OCI-LY1 (cell line): ENCODE measurements at regions not wholly inside any gene's neighbourhood (a gene's known extent, or its start where the extent isn't known, plus 50 kb on each side); places are given as distances from the start of the nearest gene placed in this dataset.

Experiments
- H2AFZ ChIP-seq: fragments of 200-600 bp; sonication (generic), shearing (Covaris generic); 2 replicates; pipeline ENCODE4 v1.6.0; 2014; ENCODE audit warnings: antibody characterized with exemption, mild to moderate bottlenecking, low read length
- H3F3A ChIP-seq: fragments of 200-600 bp; sonication (generic), shearing (Covaris generic); 2 replicates; pipeline ENCODE4 v1.6.0; 2014; ENCODE audit warnings: mild to moderate bottlenecking, antibody characterized with exemption, low read length, moderate library complexity; ENCODE audit not compliant: insufficient read depth
- H3K27ac ChIP-seq: fragments of 200-600 bp; sonication (generic); 2 replicates; pipeline ENCODE4 v1.5.1; 2014; ENCODE audit warnings: low read length, mixed run types, mild to moderate bottlenecking, low read depth; ENCODE audit not compliant: poor library complexity, severe bottlenecking
- H3K27me3 ChIP-seq: fragments of 200-600 bp; sonication (generic); 2 replicates; pipeline ENCODE4 v1.6.0; 2014; ENCODE audit warnings: antibody characterized with exemption, mild to moderate bottlenecking, low read length, moderate library complexity; ENCODE audit not compliant: insufficient read depth
- H3K36me3 ChIP-seq: fragments of 200-600 bp; sonication (generic); 2 replicates; pipeline ENCODE4 v1.6.1; 2014; ENCODE audit warnings: mild to moderate bottlenecking, antibody characterized with exemption, low read length, moderate library complexity, mixed read lengths; ENCODE audit not compliant: insufficient read depth
- H3K4me1 ChIP-seq: fragments of 200-600 bp; sonication (generic); 2 replicates; pipeline ENCODE4 v1.5.1; 2014; ENCODE audit warnings: mild to moderate bottlenecking, low read length, moderate library complexity; ENCODE audit not compliant: insufficient read depth, severe bottlenecking
- H3K4me2 ChIP-seq: fragments of 200-600 bp; sonication (generic), shearing (Covaris generic); 2 replicates; pipeline ENCODE4 v1.6.1; 2014; ENCODE audit warnings: low read length
- H3K4me3 ChIP-seq: fragments of 200-600 bp; sonication (generic); 2 replicates; pipeline ENCODE4 v1.5.1; 2014; ENCODE audit warnings: low read length, low read depth, mild to moderate bottlenecking, mixed read lengths; ENCODE audit not compliant: poor library complexity, severe bottlenecking
- H3K79me2 ChIP-seq: fragments of 200-600 bp; shearing (Covaris generic); 2 replicates; pipeline ENCODE4 v1.6.1; 2016; ENCODE audit warnings: mixed run types, low read length, mixed read lengths; ENCODE audit not compliant: insufficient read depth
- H3K9ac ChIP-seq: fragments of 200-600 bp; sonication (generic), shearing (Covaris generic); 2 replicates; pipeline ENCODE4 v1.6.1; 2014; ENCODE audit warnings: mild to moderate bottlenecking, low read length, mixed read lengths
- H3K9me2 ChIP-seq: fragments of 200-600 bp; sonication (generic), shearing (Covaris generic); 2 replicates; pipeline ENCODE4 v1.6.1; 2014; ENCODE audit warnings: low read depth, mild to moderate bottlenecking, low read length, mixed read lengths
- H3K9me3 ChIP-seq: fragments of 200-600 bp; shearing (Covaris generic); 2 replicates; pipeline ENCODE4 v1.6.1; 2014; ENCODE audit warnings: low read length, mixed read lengths
- H4K20me1 ChIP-seq: fragments of 200-600 bp; sonication (generic), shearing (Covaris generic); 2 replicates; pipeline ENCODE4 v1.6.0; 2016; ENCODE audit warnings: mild to moderate bottlenecking, low read length; ENCODE audit not compliant: insufficient read depth
- CTCF ChIP-seq: fragments of 200-600 bp; sonication (generic), shearing (Covaris generic); IDR thresholded peaks from 2 replicates; pipeline ENCODE4 v1.5.1; 2017; ENCODE audit warnings: mild to moderate bottlenecking, antibody characterized with exemption, low read length, moderate library complexity, mixed read lengths
- EZH2 ChIP-seq: fragments of 200-600 bp; sonication (generic), shearing (Covaris generic); IDR thresholded peaks from 2 replicates; pipeline ENCODE4 v1.8.0; 2017; ENCODE audit warnings: borderline replicate concordance, mixed run types, mild to moderate bottlenecking, antibody characterized with exemption, low read length, moderate library complexity, mixed read lengths

DNA sequence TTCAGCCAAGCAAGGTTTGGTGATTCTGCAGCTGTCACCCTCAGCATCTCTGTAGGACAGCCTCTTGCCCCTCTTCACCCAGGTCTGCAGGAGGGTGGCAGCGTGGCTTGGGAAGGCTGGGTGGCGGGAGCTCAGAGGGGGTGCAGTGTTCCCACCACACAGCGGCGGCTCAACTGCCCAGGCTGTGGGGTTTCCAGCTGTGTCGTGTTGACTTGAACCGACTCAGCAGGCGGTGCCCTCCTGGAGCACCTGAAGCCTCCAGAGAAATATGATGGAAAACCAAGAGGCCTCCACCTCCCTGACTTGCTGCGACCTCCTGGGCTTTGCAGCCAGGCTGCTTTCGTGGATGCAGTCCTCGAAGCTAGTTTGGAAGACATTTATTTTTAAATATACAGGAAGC is 68.0 kb upstream of the KLF6 start:
- no peaks in the 10 kb centered on the region for H3K9me2 ChIP-seq
- H2AFZ ChIP-seq = no peak overlapping the region
- H3K9ac ChIP-seq = no peak overlapping the region
- H3K4me3 ChIP-seq = no peak overlapping the region
- no peak overlapping the region for H3K4me2 ChIP-seq
- H3K36me3 ChIP-seq = no peaks in the 10 kb centered on the region
- no peaks in the 10 kb centered on the region for H3K9me3 ChIP-seq
- no peaks in the 10 kb centered on the region; the same call in 1 of the 2 replicates for H3K27me3 ChIP-seq
- peaks cover 12% of the 10 kb centered on the region for H3K4me1 ChIP-seq
- no peak for TF ChIP-seq EZH2
- TF ChIP-seq CTCF = no peak
- H4K20me1 ChIP-seq = no peaks in the 10 kb centered on the region
- H3K79me2 ChIP-seq = no peaks in the 10 kb centered on the region
- no peaks in the 10 kb centered on the region for H3F3A ChIP-seq
- H3K27ac ChIP-seq = no peak overlapping the region

- Histone ChIP-seq H3F3A (no peaks in the 10 kb centered on the region), H3K4me1 (peaks cover 12% of the 10 kb centered on the region), H3K27me3 (no peaks in the 10 kb centered on the region; the same call in 1 of the 2 replicates), H3K27ac (no peak overlapping the region), H3K36me3 (no peaks in the 10 kb centered on the region), H3K9me3 (no peaks in the 10 kb centered on the region), H4K20me1 (no peaks in the 10 kb centered on the region), H3K9ac (no peak overlapping the region), H3K4me3 (no peak overlapping the region), H3K4me2 (no peak overlapping the region), H3K79me2 (no peaks in the 10 kb centered on the region), H3K9me2 (no peaks in the 10 kb centered on the region), H2AFZ (no peak overlapping the region)
- no peak for TF ChIP-seq EZH2
- TF ChIP-seq CTCF = no peak
Measured at GRCh38 chr10:3852147-3852904, 67.3 kb upstream of the KLF6 start.

DNA sequence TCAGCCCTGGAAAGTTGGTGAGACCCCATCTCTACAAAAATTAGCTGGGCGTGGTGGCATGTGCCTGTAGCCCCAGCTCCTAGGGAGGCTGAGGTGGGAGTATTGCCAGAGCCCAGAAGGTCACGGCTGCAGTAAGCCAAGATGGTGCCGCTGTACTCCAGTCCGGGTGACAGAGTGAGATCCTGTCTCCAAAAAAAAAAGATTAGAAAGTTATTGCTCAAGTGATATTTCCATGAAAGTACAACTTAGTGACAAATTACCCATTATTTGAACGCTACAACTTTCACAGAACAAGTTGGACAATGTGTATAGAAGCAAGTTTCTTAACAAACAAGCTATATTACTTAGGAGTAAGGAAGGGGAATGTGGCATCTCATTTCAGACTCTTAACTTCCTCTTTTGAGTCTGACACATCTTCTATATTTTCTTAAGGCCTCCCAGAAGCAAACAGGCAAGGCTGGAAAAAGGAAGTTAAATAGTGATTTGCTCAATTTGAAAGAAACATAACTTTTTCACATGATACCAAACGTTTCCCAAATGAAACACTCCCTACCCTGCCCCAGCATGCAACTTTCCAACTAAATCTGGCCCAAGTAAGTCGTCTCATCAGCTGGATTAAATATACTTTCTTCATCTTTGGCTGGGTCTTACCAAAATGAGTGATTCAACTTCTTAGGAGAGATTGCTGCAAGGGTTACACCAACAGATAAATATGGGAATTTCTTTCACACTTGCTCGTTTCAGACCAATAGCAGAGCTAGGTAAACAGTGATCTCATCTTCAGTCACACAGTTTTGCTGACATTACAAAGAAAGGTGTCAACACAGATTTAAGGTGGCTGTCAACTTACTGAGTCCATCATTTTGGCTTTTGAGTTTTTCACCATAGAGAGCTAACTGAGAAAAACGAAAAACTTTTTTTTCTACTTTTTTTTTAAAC is 66.3 kb upstream of the KLF6 start:
- no peaks in the 10 kb centered on the region for H3K79me2 ChIP-seq
- no peaks in the 10 kb centered on the region for H3K9me3 ChIP-seq
- no peaks in the 10 kb centered on the region for H4K20me1 ChIP-seq
- no peaks in the 10 kb centered on the region for H3F3A ChIP-seq
- H3K4me3 ChIP-seq = no peak overlapping the region
- no peak overlapping the region for H2AFZ ChIP-seq
- peaks cover 12% of the 10 kb centered on the region for H3K4me1 ChIP-seq
- H3K27me3 ChIP-seq = no peaks in the 10 kb centered on the region; the same call in 1 of the 2 replicates
- H3K9me2 ChIP-seq = no peaks in the 10 kb centered on the region
- no peaks in the 10 kb centered on the region for H3K36me3 ChIP-seq
- no peak overlapping the region for H3K9ac ChIP-seq
- no peak overlapping the region for H3K27ac ChIP-seq
- H3K4me2 ChIP-seq = no peak overlapping the region; the same call in 1 of the 2 replicates
- no peak for TF ChIP-seq CTCF
- TF ChIP-seq EZH2 = no peak
